ENCODE measurements at regions not wholly inside any gene's neighbourhood (a gene's known extent, or its start where the extent isn't known, plus 50 kb on each side); places are given as distances from the start of the nearest gene placed in this dataset.
A peak's percentile ranks its signal among the peaks of the same experiment; 100 is the strongest.

GRCh38 chr4:124530464-124531077 lies 182.0 kb downstream of the ANKRD50 start:
- peak; percentile 39 for DNase-seq (ENCODE audit: low read depth)

DNA sequence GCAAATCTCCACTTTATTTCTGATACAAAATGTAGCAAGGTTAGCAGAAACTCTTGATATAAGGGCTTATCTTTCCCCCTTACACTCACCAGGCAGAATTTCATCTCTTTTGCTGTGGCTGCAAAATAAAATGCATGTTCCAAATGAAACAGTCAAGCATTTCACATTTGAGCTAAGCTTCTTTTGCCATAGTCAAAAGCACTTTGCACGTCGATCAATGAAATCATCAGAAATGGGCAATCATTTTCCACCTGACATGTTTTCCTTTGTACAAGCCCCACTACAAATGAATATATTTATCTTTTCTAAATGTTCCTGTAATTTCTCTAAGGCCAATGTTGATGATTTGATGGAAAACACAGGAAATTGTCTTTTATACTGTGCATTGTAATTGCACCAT lies 178.4 kb downstream of the ANKRD50 start:
- no peak for DNase-seq (ENCODE audit: low read depth)

GRCh38 chr4:124535003-124535402 lies 177.5 kb downstream of the ANKRD50 start:
- no peak for DNase-seq (ENCODE audit: low read depth)

DNA sequence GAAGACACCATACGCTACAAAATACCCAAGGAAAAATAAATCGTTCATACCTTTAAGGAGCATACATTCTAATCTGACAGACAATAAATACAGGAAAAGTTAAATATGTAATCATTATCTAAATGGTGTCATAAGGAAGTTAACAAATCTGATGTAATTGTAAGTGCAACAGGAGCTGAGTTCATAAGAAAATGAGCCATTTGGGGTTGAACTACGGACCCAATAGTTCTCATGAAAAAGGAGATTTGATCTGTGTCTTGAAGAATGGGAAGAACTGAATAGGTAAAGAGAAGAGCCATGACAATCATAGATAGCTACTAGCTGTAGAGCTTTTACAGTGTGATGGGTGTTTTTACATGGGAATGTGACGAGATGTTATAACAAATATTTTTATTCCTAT lies 175.6 kb downstream of the ANKRD50 start:
- no peak for DNase-seq (ENCODE audit: low read depth)

DNA sequence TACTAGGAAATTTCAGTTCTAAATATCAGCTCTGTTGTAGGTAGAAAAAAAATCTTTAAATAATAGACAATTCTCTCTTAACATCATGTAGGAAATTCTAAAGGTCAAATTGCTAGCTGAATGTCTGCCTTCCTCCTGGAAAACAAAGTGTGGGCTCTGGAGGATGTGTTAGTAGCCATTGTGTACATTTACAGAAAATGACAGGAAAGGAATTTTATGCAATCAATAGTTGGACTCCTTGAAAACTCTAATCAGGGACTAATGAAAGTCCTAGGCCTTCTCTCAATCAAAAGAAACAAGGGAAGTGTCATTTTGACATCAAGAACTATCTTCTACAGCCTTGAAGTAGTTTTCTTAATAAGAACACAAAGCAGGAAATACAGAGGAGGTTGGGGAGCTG lies 174.6 kb downstream of the ANKRD50 start:
- DNase-seq (ENCODE audit: low read depth): no peak

GRCh38 chr4:124540014-124540413 lies 172.5 kb downstream of the ANKRD50 start:
- no peak for DNase-seq (ENCODE audit: low read depth)

- no peak for DNase-seq (ENCODE audit: low read depth)
Measured at GRCh38 chr4:124541652-124542420, 170.7 kb downstream of the ANKRD50 start.

DNA sequence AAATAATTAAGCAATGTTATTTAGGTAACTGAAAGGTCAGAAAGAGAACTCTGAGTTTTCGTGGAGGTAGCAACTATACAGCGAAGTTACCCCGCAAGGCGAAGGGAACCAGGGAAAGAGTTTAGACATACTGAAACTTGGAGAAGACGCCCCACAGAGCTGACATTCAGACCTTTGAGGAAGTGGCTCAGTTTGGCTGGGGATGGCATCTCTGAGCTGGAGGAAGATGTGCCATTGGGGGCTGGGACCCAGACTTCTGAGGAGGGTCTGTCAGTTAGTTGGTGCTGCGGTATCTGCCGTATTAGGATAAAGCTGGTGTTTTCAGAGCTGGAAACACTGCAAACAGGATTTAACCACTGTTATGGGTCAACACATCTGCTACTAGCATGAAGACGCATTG lies 156.6 kb downstream of the ANKRD50 start:
- DNase-seq (ENCODE audit: low read depth): no peak

GRCh38 chr4:124564121-124564520 lies 148.4 kb downstream of the ANKRD50 start:
- DNase-seq (ENCODE audit: low read depth): no peak

GRCh38 chr4:124565371-124565770 lies 147.2 kb downstream of the ANKRD50 start:
- no peak for DNase-seq (ENCODE audit: low read depth)

DNA sequence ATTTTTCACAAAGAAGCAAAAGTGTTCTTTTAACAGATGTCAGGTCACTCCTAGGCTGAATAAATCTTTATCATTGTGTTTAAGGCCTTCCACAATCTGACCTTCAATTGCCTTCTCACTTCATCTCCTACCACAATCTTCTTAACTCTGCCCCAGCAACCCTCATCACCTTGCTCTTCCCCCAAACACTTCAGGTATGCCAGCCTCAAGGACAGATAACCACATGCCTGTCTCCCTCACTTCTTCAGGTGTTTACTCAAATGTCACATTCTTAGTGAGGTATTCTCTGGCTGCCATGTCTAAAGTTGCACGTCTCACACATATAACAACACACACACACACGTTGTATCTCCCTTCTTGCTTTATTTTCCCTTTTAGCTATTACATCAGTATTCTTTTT lies 146.5 kb downstream of the ANKRD50 start:
- no peak for DNase-seq (ENCODE audit: low read depth)

DNA sequence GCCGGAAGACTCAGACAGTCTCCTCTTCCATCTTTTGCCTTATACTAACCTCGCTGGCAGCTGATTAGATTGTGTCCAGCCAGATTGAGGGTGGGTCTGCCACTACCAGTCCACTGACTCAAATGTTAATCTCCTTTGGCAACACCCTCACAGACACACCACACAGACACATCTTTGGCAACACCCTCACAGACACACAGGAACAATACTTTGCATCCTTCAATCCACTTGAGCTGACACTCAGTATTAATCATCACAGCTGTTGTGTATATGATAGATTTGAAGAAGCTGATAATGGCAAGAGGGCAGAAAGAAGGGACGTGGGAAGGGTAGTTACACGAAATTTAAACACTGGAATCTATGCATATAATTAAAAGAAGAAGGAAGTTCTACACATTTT lies 139.5 kb downstream of the ANKRD50 start:
- no peak for DNase-seq (ENCODE audit: low read depth)

- no peak for DNase-seq (ENCODE audit: low read depth)
Measured at GRCh38 chr4:124579896-124580295, 132.6 kb downstream of the ANKRD50 start.

- no peak for DNase-seq (ENCODE audit: low read depth)
Measured at GRCh38 chr4:124583797-124584196, 128.7 kb downstream of the ANKRD50 start.

DNA sequence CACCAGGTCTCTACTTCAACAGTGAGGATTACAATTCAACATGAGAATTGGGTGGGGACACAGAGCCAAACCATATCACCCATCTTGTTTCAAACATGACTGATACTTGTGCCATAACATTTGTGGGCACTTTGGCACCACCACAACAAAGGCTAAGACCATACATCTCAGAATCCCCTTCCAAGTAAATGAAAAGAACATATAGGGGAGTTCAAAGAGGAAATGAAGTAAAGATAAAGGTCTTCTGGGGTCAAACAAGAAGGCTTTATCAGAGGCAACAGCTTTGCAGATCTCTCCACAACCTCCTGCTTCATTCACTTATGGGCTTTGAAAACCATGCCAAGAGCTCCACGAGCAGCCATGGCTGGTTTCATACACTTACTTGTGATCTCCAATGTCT lies 122.7 kb downstream of the ANKRD50 start:
- DNase-seq (ENCODE audit: low read depth): no peak

DNA sequence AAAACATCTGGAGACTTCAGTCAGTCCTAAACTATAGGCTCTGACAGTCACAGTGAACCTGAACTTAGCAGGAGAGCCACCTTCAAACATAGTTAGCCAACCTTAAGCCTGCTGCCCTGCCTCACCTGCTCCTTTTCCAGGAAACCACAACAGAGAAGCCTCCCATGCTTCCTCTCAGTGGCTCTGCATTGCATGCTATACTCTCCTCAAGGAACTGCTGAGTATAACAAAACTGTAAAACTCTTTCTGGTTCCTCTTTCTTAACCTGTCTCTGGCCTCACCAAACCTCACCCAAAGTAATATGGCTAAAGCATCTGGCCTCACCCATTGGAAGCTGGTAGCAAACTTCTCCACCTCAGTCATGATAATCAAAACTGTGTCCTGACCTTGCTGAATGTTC lies 122.1 kb downstream of the ANKRD50 start:
- no peak for DNase-seq (ENCODE audit: low read depth)

GRCh38 chr4:124591637-124592036 lies 120.9 kb downstream of the ANKRD50 start:
- DNase-seq (ENCODE audit: low read depth): no peak

- no peak for DNase-seq (ENCODE audit: low read depth)
Measured at GRCh38 chr4:124593494-124593893, 119.0 kb downstream of the ANKRD50 start.

DNA sequence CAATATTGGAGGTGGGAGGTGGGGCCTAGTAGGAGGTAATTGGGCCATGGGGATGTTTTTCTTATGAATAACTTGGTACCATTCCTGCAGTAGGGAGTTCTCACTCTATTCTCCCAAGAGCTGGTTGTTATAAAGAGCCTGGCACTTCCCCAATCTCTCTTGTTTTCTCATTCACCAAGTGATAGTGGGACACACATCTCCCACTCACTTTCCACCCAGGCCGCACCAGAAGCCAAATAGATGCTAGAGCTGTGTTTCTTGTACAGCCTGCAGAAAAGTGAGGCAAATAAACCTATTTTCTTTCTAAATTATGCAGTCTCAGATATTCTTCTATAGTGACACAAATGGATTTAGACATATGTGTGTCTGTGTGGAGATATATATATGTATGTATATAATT lies 117.6 kb downstream of the ANKRD50 start:
- DNase-seq (ENCODE audit: low read depth): no peak

GRCh38 chr4:124596816-124597215 lies 115.7 kb downstream of the ANKRD50 start:
- DNase-seq (ENCODE audit: low read depth): no peak

DNA sequence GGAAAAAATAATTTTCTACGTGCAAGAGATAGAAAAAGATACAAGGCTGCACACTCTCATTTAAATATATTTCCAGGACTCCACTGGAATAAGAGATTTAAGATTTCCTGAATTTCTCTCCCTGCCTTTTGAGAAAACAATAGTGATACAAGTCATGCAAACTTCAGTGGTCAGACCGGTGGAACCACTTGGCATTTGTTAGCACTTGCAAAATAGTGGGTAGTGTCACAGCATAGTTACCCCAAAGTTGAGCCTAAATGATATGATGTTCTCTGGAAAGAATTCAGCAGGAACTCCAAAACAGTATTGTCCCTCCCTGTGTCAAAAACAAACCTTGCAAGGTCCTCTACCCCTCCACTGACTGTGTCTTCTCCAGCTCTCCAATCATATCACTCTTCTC lies 102.3 kb downstream of the ANKRD50 start:
- no peak for DNase-seq (ENCODE audit: low read depth)
